Neuronal stem cell (in vitro differentiated cells): ENCODE measurements at regions not wholly inside any gene's neighbourhood (a gene's known extent, or its start where the extent isn't known, plus 50 kb on each side); places are given as distances from the start of the nearest gene placed in this dataset.
"Not testable (repeated sequence)": the region's sequence is repeated elsewhere in the genome, so short reads cannot be mapped to it uniquely, and the experiment has no call there.

Experiments
- DNase-seq: peaks from one replicate; pipeline ENCODE4 v3.0.0-alpha.2; 2013; ENCODE audit warnings: low spot score
- H2AFZ ChIP-seq: one replicate; pipeline ENCODE4 v1.6.1; 2013; ENCODE audit warnings: mild to moderate bottlenecking, low read length, inconsistent platforms
- H2AK5ac ChIP-seq: 2 replicates; pipeline ENCODE4 v1.6.1; 2013; ENCODE audit warnings: low read depth, mild to moderate bottlenecking, inconsistent platforms, low read length, moderate library complexity, mixed read lengths
- H2BK120ac ChIP-seq: 2 replicates; pipeline ENCODE4 v1.6.1; 2013; ENCODE audit warnings: low read depth, mild to moderate bottlenecking, inconsistent platforms, low read length, moderate library complexity, mixed read lengths
- H2BK12ac ChIP-seq: one replicate; pipeline ENCODE4 v1.6.1; 2013; ENCODE audit warnings: low read length, inconsistent platforms
- H2BK15ac ChIP-seq: 2 replicates; pipeline ENCODE4 v1.6.1; 2013; ENCODE audit warnings: mild to moderate bottlenecking, low read length, inconsistent platforms, mixed read lengths
- H2BK5ac ChIP-seq: one replicate; pipeline ENCODE4 v1.6.1; 2013; ENCODE audit warnings: inconsistent platforms, mild to moderate bottlenecking, low read length, moderate library complexity
- H3K14ac ChIP-seq: one replicate; pipeline ENCODE4 v1.6.1; 2013; ENCODE audit warnings: low read length, inconsistent platforms
- H3K18ac ChIP-seq: 2 replicates; pipeline ENCODE4 v1.6.1; 2013; ENCODE audit warnings: low read length, inconsistent platforms
- H3K23ac ChIP-seq: 2 replicates; pipeline ENCODE4 v1.6.1; 2013; ENCODE audit warnings: low read depth, mild to moderate bottlenecking, mixed read lengths, low read length, inconsistent platforms; ENCODE audit not compliant: poor library complexity
- H3K27ac ChIP-seq: replicated peaks from 3 replicates; pipeline ENCODE4 v1.5.1; 2013; ENCODE audit warnings: low read length, inconsistent platforms
- H3K27me3 ChIP-seq, 3 experiments: 2 replicates each; pipeline ENCODE4 v1.6.1; 2013; ENCODE audit warnings: low read length in 3 of 3, mild to moderate bottlenecking in 2 of 3, inconsistent platforms in 1 of 3, low read depth in 1 of 3, mixed read lengths in 1 of 3, moderate library complexity in 1 of 3; ENCODE audit not compliant: control insufficient read depth in 3 of 3, insufficient read depth in 3 of 3
- H3K36me3 ChIP-seq, 2 donors: replicated peaks in 1 of 2; 2 replicates each; pipeline ENCODE4 v1.6.1; 2013; ENCODE audit warnings: low read length in 2 of 2; ENCODE audit not compliant: control insufficient read depth in 2 of 2, insufficient read depth in 2 of 2
- H3K4ac ChIP-seq: 2 replicates; pipeline ENCODE4 v1.6.1; 2013; ENCODE audit warnings: inconsistent platforms, mild to moderate bottlenecking, low read length, moderate library complexity
- H3K4me1 ChIP-seq, 2 donors: 1 replicate in 1 of 2; 2 replicates in 1 of 2; pipeline ENCODE4 v1.6.1; 2013; ENCODE audit warnings: low read length in 2 of 2, low read depth in 1 of 2; ENCODE audit not compliant: control insufficient read depth in 2 of 2, insufficient read depth in 1 of 2
- H3K4me2 ChIP-seq: one replicate; pipeline ENCODE4 v1.6.1; 2013; ENCODE audit warnings: mild to moderate bottlenecking, low read length, inconsistent platforms; ENCODE audit not compliant: insufficient read depth, poor library complexity, severe bottlenecking
- H3K4me3 ChIP-seq, 2 donors: 2 replicates each; pipeline ENCODE4 v1.5.1; 2013; ENCODE audit warnings: low read length in 2 of 2, mild to moderate bottlenecking in 2 of 2, inconsistent platforms in 1 of 2, moderate library complexity in 1 of 2
- H3K79me1 ChIP-seq: one replicate; pipeline ENCODE4 v1.6.1; 2013; ENCODE audit warnings: low read depth, mild to moderate bottlenecking, inconsistent platforms, low read length, moderate library complexity
- H3K9ac ChIP-seq: one replicate; pipeline ENCODE4 v1.6.1; 2013; ENCODE audit warnings: mild to moderate bottlenecking, low read depth, low read length, inconsistent platforms; ENCODE audit not compliant: poor library complexity
- H3K9me3 ChIP-seq, 2 donors: replicated peaks in 1 of 2; 2 replicates each; pipeline versions ENCODE3 to v1.6.1; 2013; ENCODE audit warnings: low read length in 2 of 2, mild to moderate bottlenecking in 2 of 2, inconsistent platforms in 1 of 2, low read depth in 1 of 2, mixed read lengths in 1 of 2, moderate library complexity in 1 of 2; ENCODE audit not compliant: control insufficient read depth in 2 of 2, insufficient read depth in 1 of 2
- H4K8ac ChIP-seq: one replicate; pipeline ENCODE4 v1.6.1; 2013; ENCODE audit warnings: low read depth, mild to moderate bottlenecking, inconsistent platforms, low read length, moderate library complexity
- H4K91ac ChIP-seq: one replicate; pipeline ENCODE4 v1.6.1; 2013; ENCODE audit warnings: low read length, low read depth, mild to moderate bottlenecking, inconsistent platforms; ENCODE audit not compliant: poor library complexity
- WGBS, 2 donors: extraction: QIAGEN DNeasy Blood & Tissue Kit; methylation state at CpG; one replicate each; pipeline ENCODE4 v1.1.7; 2013; ENCODE audit warnings: missing lambda C conversion rate in 2 of 2, mixed read lengths in 1 of 2; ENCODE audit not compliant: insufficient read length in 2 of 2, insufficient replicate concordance in 1 of 2; ENCODE audit errors: extremely low coverage in 2 of 2; 5-methylcytosine and 5-hydroxymethylcytosine counted together

DNA sequence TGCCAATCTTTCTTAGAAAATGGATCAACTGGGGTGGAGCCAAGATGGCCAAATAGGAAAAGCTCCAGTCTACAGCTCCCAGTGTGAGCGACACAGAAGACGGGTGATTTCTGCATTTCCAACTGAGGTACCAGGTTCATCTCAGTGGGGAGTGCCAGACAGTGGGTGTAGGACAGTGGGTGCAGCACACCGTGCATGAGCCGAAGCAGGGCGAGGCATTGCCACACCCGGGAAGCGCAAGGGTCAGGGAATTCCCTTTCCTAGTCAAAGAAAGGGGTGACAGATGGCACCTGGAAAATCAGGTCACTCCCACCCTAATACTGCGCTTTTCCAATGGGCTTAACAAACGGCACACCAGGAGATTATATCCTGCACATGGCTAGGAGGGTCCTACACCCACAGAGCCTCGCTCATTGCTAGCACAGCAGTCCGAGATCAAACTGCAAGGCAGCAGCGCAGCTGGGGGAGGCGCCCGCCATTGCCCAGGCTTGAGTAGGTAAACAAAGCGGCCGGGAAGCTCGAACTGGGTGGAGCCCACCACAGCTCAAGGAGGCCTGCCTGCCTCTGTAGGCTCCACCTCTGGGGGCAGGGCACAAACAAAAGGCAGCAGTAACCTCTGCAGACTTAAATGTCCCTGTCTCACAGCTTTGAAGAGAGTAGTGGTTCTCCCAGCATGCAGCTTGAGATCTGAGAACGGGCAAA, 61.3 kb upstream of the LHFPL2 start:
- not testable (repeated sequence) for H2AK5ac ChIP-seq, H3K23ac ChIP-seq, H3K18ac ChIP-seq, H3K27me3 ChIP-seq, H2BK12ac ChIP-seq, H3K4me2 ChIP-seq, H4K91ac ChIP-seq, H2BK15ac ChIP-seq, H3K4ac ChIP-seq, H3K36me3 ChIP-seq, H3K79me1 ChIP-seq, H2BK5ac ChIP-seq, H3K14ac ChIP-seq, H2BK120ac ChIP-seq, H3K9ac ChIP-seq, H3K4me1 ChIP-seq, H3K9me3 ChIP-seq, H4K8ac ChIP-seq, H2AFZ ChIP-seq, H3K27ac ChIP-seq, H3K4me3 ChIP-seq, DNase-seq
- no CpG with 5 or more reads among the region's 18 CpGs for WGBS, 2 donors

DNA sequence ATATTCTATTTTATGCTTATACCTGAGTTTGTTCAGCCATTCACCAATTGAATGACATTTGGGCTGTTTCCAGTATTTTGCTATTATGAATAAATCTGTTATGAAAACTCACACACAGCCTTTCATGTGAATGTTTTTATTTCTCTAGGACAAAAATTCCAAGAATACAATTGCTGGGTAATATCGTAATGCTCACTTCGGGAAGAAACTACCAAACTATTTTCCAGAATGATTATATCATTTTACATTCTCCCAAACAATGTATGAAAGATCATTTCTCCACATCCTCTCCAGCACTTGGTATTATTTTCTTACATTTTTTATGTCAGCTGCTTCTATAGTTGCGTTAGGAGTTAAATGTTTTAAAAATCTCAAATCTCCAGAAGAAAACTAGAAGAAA, 58.3 kb upstream of the LHFPL2 start:
- Histone ChIP-seq H2AFZ (no peak overlapping the region), H2BK5ac (no peak overlapping the region), H3K9ac (no peak overlapping the region), H2BK120ac (no peak overlapping the region), H4K91ac (no peak overlapping the region), H3K14ac (no peak overlapping the region), H4K8ac (no peak overlapping the region), H2AK5ac (no peak overlapping the region), H3K18ac (no peak overlapping the region), H3K23ac (no peak overlapping the region), H2BK12ac (no peak overlapping the region), H3K4me2 (no peak overlapping the region), H2BK15ac (no peak overlapping the region), H3K4me3 (no peak overlapping the region), H3K79me1 (no peaks in the 10 kb centered on the region), H3K4ac (no peak overlapping the region), H3K27me3 (no peaks in the 10 kb centered on the region), H3K9me3 (no peaks in the 10 kb centered on the region), H3K36me3 (no peaks in the 10 kb centered on the region), H3K4me1 (no peaks in the 10 kb centered on the region), H3K27ac (no peak overlapping the region)
- no CpG with 5 or more reads among the region's 3 CpGs for WGBS, 2 donors
- DNase-seq: no peak

- H3K27ac ChIP-seq: no peak overlapping the region
- no peak overlapping the region for H3K18ac ChIP-seq
- H3K79me1 ChIP-seq: no peaks in the 10 kb centered on the region
- no peak overlapping the region for H2BK12ac ChIP-seq
- H3K4me2 ChIP-seq: no peak overlapping the region
- no peak overlapping the region for H4K91ac ChIP-seq
- H3K9me3 ChIP-seq: no peaks in the 10 kb centered on the region
- no CpG with 5 or more reads among the region's 2 CpGs for WGBS, 2 donors
- no peak overlapping the region for H2AFZ ChIP-seq
- no peak overlapping the region for H2AK5ac ChIP-seq
- no peak overlapping the region for H3K23ac ChIP-seq
- H2BK120ac ChIP-seq: no peak overlapping the region
- H3K4me1 ChIP-seq: no peaks in the 10 kb centered on the region
- H2BK15ac ChIP-seq: no peak overlapping the region
- no peak overlapping the region for H3K4ac ChIP-seq
- no peak overlapping the region for H3K9ac ChIP-seq
- no peak overlapping the region for H4K8ac ChIP-seq
- DNase-seq: no peak
- no peaks in the 10 kb centered on the region for H3K36me3 ChIP-seq
- H3K14ac ChIP-seq: no peak overlapping the region
- no peak overlapping the region for H2BK5ac ChIP-seq
- no peaks in the 10 kb centered on the region for H3K27me3 ChIP-seq
- H3K4me3 ChIP-seq: no peak overlapping the region
Measured at GRCh38 chr5:78706381-78706780, 57.8 kb upstream of the LHFPL2 start.

- Histone ChIP-seq H2BK120ac (no peak overlapping the region), H2BK12ac (no peak overlapping the region), H2AK5ac (no peak overlapping the region), H3K9me3 (no peaks in the 10 kb centered on the region), H2BK15ac (no peak overlapping the region), H3K27ac (no peak overlapping the region), H3K36me3 (no peaks in the 10 kb centered on the region), H4K8ac (no peak overlapping the region), H2BK5ac (no peak overlapping the region), H3K18ac (no peak overlapping the region), H3K4ac (no peak overlapping the region), H3K4me1 (no peaks in the 10 kb centered on the region), H3K79me1 (no peaks in the 10 kb centered on the region), H3K4me2 (no peak overlapping the region), H3K23ac (no peak overlapping the region), H3K27me3 (no peaks in the 10 kb centered on the region), H3K4me3 (no peak overlapping the region), H3K14ac (no peak overlapping the region), H4K91ac (no peak overlapping the region), H3K9ac (no peak overlapping the region), H2AFZ (no peak overlapping the region)
- no peak for DNase-seq
- no CpG with 5 or more reads among the region's 3 CpGs for WGBS, 2 donors
Measured at GRCh38 chr5:78705826-78706225, 57.3 kb upstream of the LHFPL2 start.
